HEK293 (cell line): ENCODE measurements at regions not wholly inside any gene's neighbourhood (a gene's known extent, or its start where the extent isn't known, plus 50 kb on each side); places are given as distances from the start of the nearest gene placed in this dataset.

Experiments used
- CTCF ChIA-PET: fragments of 350-600 bp; formaldehyde crosslinking; extraction: SDS; loops from one replicate; lab custom pipeline; 2021; ENCODE audit warnings: antibody characterized with exemption; lab: Yijun Ruan, JAX
- POLR2A ChIA-PET: fragments of 300-600 bp; formaldehyde crosslinking; extraction: SDS; loops from one replicate; lab custom pipeline; 2020; ENCODE audit warnings: antibody characterized with exemption, inconsistent platforms; lab: Yijun Ruan, JAX
- H3K27ac ChIP-seq: fragments of 200-500 bp; sonication (Bioruptor generic); 2 replicates; pipeline ENCODE4 v1.5.1; 2014; ENCODE audit warnings: low read depth, low read length, control low read depth, inconsistent platforms; ENCODE audit errors: extremely low read depth
- H3K36me3 ChIP-seq, 2 experiments: fragments of 200-500 bp in 1 of 2; sonication (Bioruptor generic) in 1 of 2; 1 replicate in 1 of 2; 2 replicates in 1 of 2; pipeline ENCODE4 v1.5.1; 2014 to 2017; ENCODE audit warnings: inconsistent platforms in 2 of 2, low read length in 2 of 2; ENCODE audit not compliant: control insufficient read depth in 2 of 2, insufficient read depth in 1 of 2
- H3K4me1 ChIP-seq: fragments of 200-500 bp; sonication (Bioruptor generic); 2 replicates; pipeline ENCODE4 v1.5.1; 2014; ENCODE audit warnings: mild to moderate bottlenecking, low read length, inconsistent platforms; ENCODE audit not compliant: control insufficient read depth, insufficient read depth
- H3K4me3 ChIP-seq: 2 replicates; pipeline ENCODE4 v1.5.1; 2011; ENCODE audit warnings: low read depth, mild to moderate bottlenecking, control low read depth, low read length, moderate library complexity
- H3K9me3 ChIP-seq: fragments of 200-500 bp; sonication (Bioruptor generic); 2 replicates; pipeline ENCODE4 v1.5.1; 2014; ENCODE audit warnings: low read depth, low read length, inconsistent platforms; ENCODE audit not compliant: control insufficient read depth, insufficient read depth
- GLI4 ChIP-seq: fragments of 450-650 bp; formaldehyde crosslinking; IDR thresholded peaks from 2 replicates; pipeline ENCODE4 v1.5.1; 2016; ENCODE audit warnings: missing biosample characterization, missing genetic modification characterization
- SCRT1 ChIP-seq: fragments of 450-650 bp; formaldehyde crosslinking; IDR thresholded peaks from 2 replicates; pipeline ENCODE4 v1.5.1; 2016; ENCODE audit warnings: missing biosample characterization, missing genetic modification characterization, borderline replicate concordance
- SETDB1 ChIP-seq: IDR thresholded peaks from one replicate; pipeline ENCODE4 v1.6.1; 2017; ENCODE audit warnings: mild to moderate bottlenecking, low read length, moderate library complexity, mixed read lengths; ENCODE audit not compliant: insufficient read length
- SP2 ChIP-seq: fragments of 450-650 bp; formaldehyde crosslinking; IDR thresholded peaks from 2 replicates; pipeline ENCODE4 v1.5.1; 2016; ENCODE audit warnings: missing biosample characterization, missing genetic modification characterization
- YY1 ChIP-seq: fragments of 450-650 bp; formaldehyde crosslinking; IDR thresholded peaks from 2 replicates; pipeline ENCODE4 v1.5.1; 2018; ENCODE audit warnings: missing biosample characterization, missing genetic modification characterization
- YY2 ChIP-seq: fragments of 450-650 bp; formaldehyde crosslinking; IDR thresholded peaks from 2 replicates; pipeline ENCODE4 v1.5.1; 2016; ENCODE audit warnings: missing biosample characterization, missing genetic modification characterization
- ZBTB48 ChIP-seq: fragments of 450-650 bp; formaldehyde crosslinking; IDR thresholded peaks from 2 replicates; pipeline ENCODE4 v1.5.1; 2016; ENCODE audit warnings: missing biosample characterization, missing genetic modification characterization
- ZBTB7A ChIP-seq: fragments of 450-650 bp; formaldehyde crosslinking; IDR thresholded peaks from 2 replicates; pipeline ENCODE4 v1.5.1; 2016; ENCODE audit warnings: low read depth, missing biosample characterization, missing genetic modification characterization
- ZNF114 ChIP-seq: fragments of 450-650 bp; formaldehyde crosslinking; IDR thresholded peaks from 2 replicates; pipeline ENCODE4 v1.5.0; 2017; ENCODE audit warnings: missing biosample characterization, missing genetic modification characterization
- ZNF148 ChIP-seq: fragments of 450-650 bp; formaldehyde crosslinking; IDR thresholded peaks from 2 replicates; pipeline ENCODE4 v1.5.0; 2017; ENCODE audit warnings: missing biosample characterization, missing genetic modification characterization, borderline replicate concordance
- ZNF223 ChIP-seq: fragments of 450-650 bp; formaldehyde crosslinking; IDR thresholded peaks from 2 replicates; pipeline ENCODE4 v1.5.1; 2016; ENCODE audit warnings: missing biosample characterization, missing genetic modification characterization
- ZNF473 ChIP-seq: fragments of 450-650 bp; formaldehyde crosslinking; IDR thresholded peaks from 2 replicates; pipeline ENCODE4 v1.5.1; 2017; ENCODE audit warnings: missing biosample characterization, missing genetic modification characterization
- ZNF48 ChIP-seq: fragments of 450-650 bp; formaldehyde crosslinking; IDR thresholded peaks from 2 replicates; pipeline ENCODE4 v1.5.1; 2016; ENCODE audit warnings: missing biosample characterization, missing genetic modification characterization
- ZNF521 ChIP-seq: fragments of 450-650 bp; formaldehyde crosslinking; IDR thresholded peaks from 2 replicates; pipeline ENCODE4 v1.5.1; 2017; ENCODE audit warnings: missing biosample characterization, mild to moderate bottlenecking, missing genetic modification characterization
- ZNF610 ChIP-seq: fragments of 450-650 bp; formaldehyde crosslinking; IDR thresholded peaks from 2 replicates; pipeline ENCODE4 v1.5.1; 2016; ENCODE audit warnings: missing biosample characterization, missing genetic modification characterization, borderline replicate concordance
- ZNF654 ChIP-seq: fragments of 450-650 bp; formaldehyde crosslinking; IDR thresholded peaks from 2 replicates; pipeline ENCODE4 v1.5.1; 2016; ENCODE audit warnings: low read depth, missing biosample characterization, missing genetic modification characterization
- ZNF692 ChIP-seq: fragments of 450-650 bp; formaldehyde crosslinking; IDR thresholded peaks from 2 replicates; pipeline ENCODE4 v1.5.1; 2016; ENCODE audit warnings: missing biosample characterization, missing genetic modification characterization
- ZNF776 ChIP-seq: fragments of 450-650 bp; formaldehyde crosslinking; IDR thresholded peaks from 2 replicates; pipeline ENCODE4 v1.5.0; 2017; ENCODE audit warnings: missing biosample characterization, missing genetic modification characterization, borderline replicate concordance
- TF ChIP-seq, protein P1 (sequence below): fragments of 450-650 bp; formaldehyde crosslinking; IDR thresholded peaks from 2 replicates; pipeline ENCODE4 v1.5.1; 2016; ENCODE audit warnings: missing biosample characterization, missing genetic modification characterization
- TF ChIP-seq, protein P2 (sequence below): fragments of 450-650 bp; formaldehyde crosslinking; IDR thresholded peaks from 2 replicates; pipeline ENCODE4 v1.5.1; 2017; ENCODE audit warnings: missing biosample characterization, missing genetic modification characterization

GRCh38 chr7:25559581-25560367 is 331.5 kb upstream of the NPVF start:
- POLR2A ChIA-PET: no interaction called here
- H3K4me1 ChIP-seq: no peaks in the 10 kb centered on the region
- TF ChIP-seq, protein P1, sequence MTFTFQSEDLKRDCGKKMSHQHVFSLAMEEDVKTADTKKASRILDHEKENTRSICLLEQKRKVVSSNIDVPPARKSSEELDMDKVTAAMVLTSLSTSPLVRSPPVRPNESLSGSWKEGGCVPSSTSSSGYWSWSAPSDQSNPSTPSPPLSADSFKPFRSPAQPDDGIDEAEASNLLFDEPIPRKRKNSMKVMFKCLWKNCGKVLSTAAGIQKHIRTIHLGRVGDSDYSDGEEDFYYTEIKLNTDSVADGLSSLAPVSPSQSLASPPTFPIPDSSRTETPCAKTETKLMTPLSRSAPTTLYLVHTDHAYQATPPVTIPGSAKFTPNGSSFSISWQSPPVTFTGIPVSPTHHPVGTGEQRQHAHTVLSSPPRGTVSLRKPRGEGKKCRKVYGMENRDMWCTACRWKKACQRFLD (tag by site-specific recombination): no peak
- TF ChIP-seq ZNF692 (tag by site-specific recombination) (no peak), ZNF654 (tag by site-specific recombination) (no peak), ZNF473 (tag by site-specific recombination) (no peak), ZNF776 (no peak), YY1 (tag by site-specific recombination) (no peak), ZBTB7A (tag by site-specific recombination) (no peak), ZNF48 (tag by site-specific recombination) (no peak), SP2 (no peak), SCRT1 (tag by site-specific recombination) (no peak), YY2 (tag by site-specific recombination) (no peak), ZNF114 (tag by site-specific recombination) (no peak), ZBTB48 (tag by site-specific recombination) (no peak), ZNF223 (tag by site-specific recombination) (no peak), SETDB1 (no peak), ZNF148 (tag by site-specific recombination) (no peak), GLI4 (tag by site-specific recombination) (no peak), ZNF521 (tag by site-specific recombination) (no peak), ZNF610 (no peak)
- TF ChIP-seq, protein P2, sequence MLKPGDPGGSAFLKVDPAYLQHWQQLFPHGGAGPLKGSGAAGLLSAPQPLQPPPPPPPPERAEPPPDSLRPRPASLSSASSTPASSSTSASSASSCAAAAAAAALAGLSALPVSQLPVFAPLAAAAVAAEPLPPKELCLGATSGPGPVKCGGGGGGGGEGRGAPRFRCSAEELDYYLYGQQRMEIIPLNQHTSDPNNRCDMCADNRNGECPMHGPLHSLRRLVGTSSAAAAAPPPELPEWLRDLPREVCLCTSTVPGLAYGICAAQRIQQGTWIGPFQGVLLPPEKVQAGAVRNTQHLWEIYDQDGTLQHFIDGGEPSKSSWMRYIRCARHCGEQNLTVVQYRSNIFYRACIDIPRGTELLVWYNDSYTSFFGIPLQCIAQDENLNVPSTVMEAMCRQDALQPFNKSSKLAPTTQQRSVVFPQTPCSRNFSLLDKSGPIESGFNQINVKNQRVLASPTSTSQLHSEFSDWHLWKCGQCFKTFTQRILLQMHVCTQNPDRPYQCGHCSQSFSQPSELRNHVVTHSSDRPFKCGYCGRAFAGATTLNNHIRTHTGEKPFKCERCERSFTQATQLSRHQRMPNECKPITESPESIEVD (tag by site-specific recombination): no peak
- no peaks in the 10 kb centered on the region for H3K36me3 ChIP-seq
- H3K27ac ChIP-seq: no peak overlapping the region
- H3K9me3 ChIP-seq: no peaks in the 10 kb centered on the region
- CTCF ChIA-PET: interaction anchor here (0.6 to 1.5 kb wide), 4 partner anchors 15 to 277 kb away, joined by 3 to 8 read pairs (median 4); no protein-coding TSS in a partner anchor
- no peak overlapping the region for H3K4me3 ChIP-seq
